DND-41 (cell line): ENCODE measurements at regions not wholly inside any gene's neighbourhood (a gene's known extent, or its start where the extent isn't known, plus 50 kb on each side); places are given as distances from the start of the nearest gene placed in this dataset.

Experiments used
- ATAC-seq: fragments of 200-7000 bp; cut with Tn5 transposase; 3 replicates; pipeline ENCODE4 v1.9.1; 2021; ENCODE audit warnings: low read depth; ENCODE audit not compliant: insufficient read depth
- DNase-seq: peaks from one replicate; pipeline ENCODE4 v3.0.0-alpha.2; 2020
- H2AFZ ChIP-seq: 2 replicates; pipeline ENCODE4 v1.6.0; 2012; ENCODE audit warnings: low read depth, low read length
- H3K27ac ChIP-seq: 2 replicates; pipeline ENCODE4 v1.5.1; 2012; ENCODE audit warnings: low read length, inconsistent platforms
- H3K27me3 ChIP-seq: fragments of 200-600 bp; sonication (generic); 2 replicates; pipeline ENCODE4 v1.6.0; 2012; ENCODE audit warnings: low read length, mild to moderate bottlenecking, inconsistent platforms; ENCODE audit not compliant: insufficient read depth, poor library complexity
- H3K36me3 ChIP-seq: 2 replicates; pipeline ENCODE4 v1.5.1; 2012; ENCODE audit warnings: low read length, inconsistent platforms; ENCODE audit not compliant: insufficient read depth
- H3K4me1 ChIP-seq: 2 replicates; pipeline ENCODE4 v1.5.1; 2012; ENCODE audit warnings: mild to moderate bottlenecking, low read length; ENCODE audit not compliant: insufficient read depth
- H3K4me2 ChIP-seq: 2 replicates; pipeline ENCODE4 v1.6.0; 2012; ENCODE audit warnings: mild to moderate bottlenecking, moderate library complexity, low read length, inconsistent platforms; ENCODE audit not compliant: insufficient read depth
- H3K4me3 ChIP-seq, 2 experiments: fragments of 200-600 bp in 1 of 2; shearing (Covaris generic) in 1 of 2; 2 replicates each; pipeline ENCODE4 v1.5.1; 2012 to 2016; ENCODE audit warnings: inconsistent platforms in 2 of 2, low read length in 2 of 2, mild to moderate bottlenecking in 2 of 2, low read depth in 1 of 2, moderate library complexity in 1 of 2
- H3K79me2 ChIP-seq: 2 replicates; pipeline ENCODE4 v1.6.0; 2012; ENCODE audit warnings: low read length, inconsistent platforms; ENCODE audit not compliant: insufficient read depth
- H3K9ac ChIP-seq: 2 replicates; pipeline ENCODE4 v1.6.0; 2012; ENCODE audit warnings: low read depth, mild to moderate bottlenecking, inconsistent platforms, low read length, moderate library complexity
- H3K9me3 ChIP-seq: 2 replicates; pipeline ENCODE4 v1.5.1; 2012; ENCODE audit warnings: low read length, moderate library complexity, mild to moderate bottlenecking, inconsistent platforms; ENCODE audit not compliant: insufficient read depth, severe bottlenecking
- H4K20me1 ChIP-seq: 2 replicates; pipeline ENCODE4 v1.6.0; 2012; ENCODE audit warnings: low read length; ENCODE audit not compliant: insufficient read depth
- CTCF ChIP-seq: IDR thresholded peaks from 2 replicates; pipeline ENCODE4 v1.5.1; 2012; ENCODE audit warnings: borderline replicate concordance, low read length, moderate library complexity, mild to moderate bottlenecking; ENCODE audit not compliant: poor library complexity, severe bottlenecking; ENCODE audit errors: extremely low read depth
- EZH2 ChIP-seq: IDR thresholded peaks from 3 replicates; pipeline ENCODE4 v1.6.1; 2012; ENCODE audit warnings: borderline replicate concordance, low read depth, mild to moderate bottlenecking, moderate library complexity, low read length, inconsistent platforms; ENCODE audit not compliant: severe bottlenecking

DNA sequence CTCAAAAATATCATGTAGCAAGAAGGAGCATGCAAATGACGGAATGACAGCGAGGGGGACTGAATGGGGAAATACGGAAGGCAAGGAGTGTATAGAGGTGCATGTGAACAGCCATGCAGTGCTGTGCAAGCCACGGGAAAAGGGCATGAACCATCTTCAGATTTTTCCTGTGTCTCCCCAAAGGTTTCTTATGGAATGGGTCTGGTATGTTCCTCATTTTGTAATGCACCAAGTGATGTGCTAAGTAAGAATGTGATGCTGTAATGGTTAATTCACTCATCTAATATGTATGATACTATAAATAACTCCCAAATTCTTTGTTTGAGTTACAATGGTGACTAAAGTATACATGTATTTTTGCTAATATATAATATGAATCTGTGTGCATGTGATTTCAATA is 99.0 kb upstream of the DAB2 start:
- Histone ChIP-seq H3K4me2 (no peak overlapping the region), H3K9ac (no peak overlapping the region)

DNA sequence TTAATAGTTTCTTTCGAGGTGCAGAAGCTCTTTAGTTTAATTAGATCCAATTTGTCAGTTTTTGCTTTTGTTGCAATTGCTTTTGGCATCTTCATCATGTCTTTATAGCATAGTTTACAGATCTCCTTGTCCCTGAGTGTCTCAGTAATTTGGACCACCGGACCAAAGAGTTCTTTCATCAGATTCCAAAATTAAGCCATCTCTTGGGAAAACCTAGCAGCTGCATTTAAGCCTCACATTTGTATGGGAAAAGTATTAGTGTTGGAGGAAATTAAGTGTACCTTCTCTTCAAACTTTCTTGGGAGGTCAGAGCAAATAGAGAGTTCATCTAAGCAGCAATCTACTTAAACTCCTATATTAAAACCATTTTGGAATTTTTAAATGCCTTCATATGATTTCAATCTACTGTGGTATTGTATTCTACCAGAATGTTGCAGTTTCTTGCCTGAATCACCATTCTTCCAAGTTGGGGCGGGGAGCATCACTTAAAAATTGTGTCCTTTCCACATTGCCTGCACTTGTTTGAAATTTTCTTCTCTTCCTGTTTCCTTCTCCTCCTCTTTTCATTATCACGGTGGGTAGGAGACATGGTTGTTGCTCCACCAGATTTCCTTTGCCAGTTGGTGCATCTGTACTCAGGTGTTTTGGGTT is 97.3 kb upstream of the DAB2 start:
- Histone ChIP-seq H3K27me3 (no peaks in the 10 kb centered on the region), H3K4me2 (no peak overlapping the region), H2AFZ (no peak overlapping the region), H3K9ac (no peak overlapping the region), H3K27ac (no peak overlapping the region), H3K36me3 (no peaks in the 10 kb centered on the region), H3K9me3 (no peaks in the 10 kb centered on the region), H3K79me2 (no peaks in the 10 kb centered on the region), H4K20me1 (no peaks in the 10 kb centered on the region), H3K4me3 (no peak overlapping the region), H3K4me1 (no peaks in the 10 kb centered on the region)
- no peak for TF ChIP-seq CTCF
- TF ChIP-seq EZH2, result no peak
- DNase-seq (no peak), ATAC-seq (no peak)

More for the DNA sequence above, 99.0 kb upstream of the DAB2 start:
- ATAC-seq, result no peak
- Histone ChIP-seq H3K4me3 (no peak overlapping the region), H3K9me3 (no peaks in the 10 kb centered on the region), H3K27me3 (no peaks in the 10 kb centered on the region), H3K79me2 (no peaks in the 10 kb centered on the region), H3K36me3 (no peaks in the 10 kb centered on the region), H4K20me1 (no peaks in the 10 kb centered on the region), H2AFZ (no peak overlapping the region), H3K4me1 (no peaks in the 10 kb centered on the region), H3K27ac (no peak overlapping the region)
- DNase-seq, result no peak
- TF ChIP-seq CTCF, result no peak
- no peak for TF ChIP-seq EZH2

DNA sequence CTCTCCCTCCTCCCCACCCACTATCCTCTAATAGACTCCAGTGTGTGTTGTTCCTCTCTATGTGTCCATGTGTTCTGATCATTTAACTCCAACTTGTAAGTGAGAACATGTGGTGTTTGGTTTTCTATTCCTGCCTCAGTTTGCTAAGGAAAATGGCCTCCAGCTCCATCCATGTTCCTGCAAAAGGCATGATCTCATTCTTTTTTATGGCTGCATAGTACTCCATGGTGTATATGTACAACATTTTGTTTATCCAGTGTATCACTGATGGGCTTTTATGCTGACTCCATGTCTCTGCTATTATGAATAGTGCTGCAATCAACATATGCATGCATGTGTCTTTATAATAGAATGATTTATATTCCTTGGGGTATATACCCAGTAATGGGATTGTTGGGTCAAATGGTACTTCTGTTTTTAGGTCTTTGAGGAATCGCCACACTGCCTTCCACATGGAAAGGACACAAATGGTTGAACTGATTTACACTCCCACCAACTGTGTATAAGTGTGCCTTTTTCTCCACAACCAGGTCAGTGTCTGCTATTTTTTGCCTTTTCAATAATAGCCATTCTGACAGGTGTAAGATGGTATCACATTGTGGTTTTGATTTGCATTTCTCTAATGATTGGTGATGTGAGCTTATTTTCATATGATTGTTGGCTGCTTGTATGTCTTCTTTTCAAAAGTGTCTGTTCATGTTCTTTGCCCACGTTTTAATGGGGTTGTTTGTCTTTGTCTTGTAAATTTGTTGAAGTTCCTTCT is 96.5 kb upstream of the DAB2 start:
- Histone ChIP-seq H2AFZ (no peak overlapping the region), H3K27me3 (no peaks in the 10 kb centered on the region), H4K20me1 (no peaks in the 10 kb centered on the region), H3K4me3 (no peak overlapping the region), H3K79me2 (no peaks in the 10 kb centered on the region), H3K4me2 (no peak overlapping the region), H3K36me3 (no peaks in the 10 kb centered on the region), H3K9me3 (no peaks in the 10 kb centered on the region), H3K27ac (no peak overlapping the region), H3K9ac (no peak overlapping the region), H3K4me1 (no peaks in the 10 kb centered on the region)
- no peak for DNase-seq
- no peak for ATAC-seq
- TF ChIP-seq CTCF (no peak), EZH2 (no peak)
